WTC11 (cell line): ENCODE measurements at regions not wholly inside any gene's neighbourhood (a gene's known extent, or its start where the extent isn't known, plus 50 kb on each side); places are given as distances from the start of the nearest gene placed in this dataset.

Experiments
- ATF3 ChIP-seq: sonication (generic); formaldehyde crosslinking; conservative IDR thresholded peaks from 2 replicates; pipeline ENCODE4 v1.8.1; 2022; ENCODE audit warnings: mild to moderate bottlenecking, missing genetic modification reagents
- ETV6 ChIP-seq: sonication (generic); formaldehyde crosslinking; IDR thresholded peaks from 2 replicates; pipeline ENCODE4 v1.8.1; 2022; ENCODE audit warnings: mild to moderate bottlenecking, missing genetic modification reagents
- FOXP4 ChIP-seq: sonication (generic); formaldehyde crosslinking; IDR thresholded peaks from 2 replicates; pipeline ENCODE4 v1.8.0; 2022; ENCODE audit warnings: mild to moderate bottlenecking, missing genetic modification reagents
- JUN ChIP-seq: sonication (generic); formaldehyde crosslinking; IDR thresholded peaks from 2 replicates; pipeline ENCODE4 v1.8.0; 2023; ENCODE audit warnings: mild to moderate bottlenecking, missing genetic modification reagents
- MAX ChIP-seq: sonication (generic); formaldehyde crosslinking; IDR thresholded peaks from 2 replicates; pipeline ENCODE4 v1.8.0; 2022; ENCODE audit warnings: mild to moderate bottlenecking, missing genetic modification reagents
- MLX ChIP-seq: sonication (generic); formaldehyde crosslinking; IDR thresholded peaks from 2 replicates; pipeline ENCODE4 v1.8.1; 2023; ENCODE audit warnings: mild to moderate bottlenecking, missing genetic modification reagents, moderate library complexity
- MXD4 ChIP-seq: fragments of 250-450 bp; sonication (Bioruptor Pico); IDR thresholded peaks from 2 replicates; pipeline ENCODE4 v1.8.0; 2021; ENCODE audit warnings: mild to moderate bottlenecking, moderate library complexity, borderline replicate concordance
- NR1H2 ChIP-seq: sonication (generic); formaldehyde crosslinking; IDR thresholded peaks from 2 replicates; pipeline ENCODE4 v1.9.0; 2021; ENCODE audit warnings: mild to moderate bottlenecking, moderate library complexity, missing genetic modification reagents
- PREB ChIP-seq: sonication (generic); formaldehyde crosslinking; IDR thresholded peaks from 2 replicates; pipeline ENCODE4 v1.8.1; 2022; ENCODE audit warnings: mild to moderate bottlenecking, missing genetic modification reagents, moderate library complexity, borderline replicate concordance
- RELA ChIP-seq: sonication (generic); formaldehyde crosslinking; IDR thresholded peaks from 2 replicates; pipeline ENCODE4 v1.8.1; 2022; ENCODE audit warnings: missing genetic modification reagents, mild to moderate bottlenecking, borderline replicate concordance
- TF ChIP-seq, protein P1 (sequence below): fragments of 200-600 bp; IDR thresholded peaks from 2 replicates; pipeline ENCODE4 v1.8.0; 2022; ENCODE audit warnings: antibody characterized with exemption
- TF ChIP-seq, protein P2 (sequence below): sonication (generic); formaldehyde crosslinking; IDR thresholded peaks from 2 replicates; pipeline ENCODE4 v1.8.1; 2022; ENCODE audit warnings: low read depth, mild to moderate bottlenecking, moderate library complexity, missing genetic modification reagents, borderline replicate concordance

DNA sequence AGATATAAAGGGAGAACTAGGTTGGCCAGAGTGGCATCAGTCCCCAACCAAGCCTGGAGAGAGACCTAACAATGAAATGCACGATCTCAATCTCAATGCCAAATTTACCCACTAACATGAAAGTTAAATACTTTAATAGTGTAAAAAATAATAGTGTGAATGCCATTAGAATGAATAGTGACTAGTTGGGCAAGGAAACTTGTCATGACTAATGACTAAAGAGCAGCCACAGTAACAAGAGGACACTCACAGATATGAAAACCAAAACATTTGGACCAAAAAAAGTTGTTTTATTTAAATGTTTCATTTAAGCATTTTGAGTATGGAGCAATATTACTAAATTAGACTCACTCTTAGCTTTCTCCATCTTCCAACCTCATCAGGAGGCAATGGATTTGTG is 1853.8 kb downstream of the EFNA5 start:
- TF ChIP-seq MXD4 (CRISPR knock-in tag) (no peak), NR1H2 (CRISPR knock-in tag) (no peak), PREB (no peak), ATF3 (no peak), ETV6 (no peak), FOXP4 (CRISPR knock-in tag) (no peak), MAX (CRISPR knock-in tag) (no peak), MLX (CRISPR knock-in tag) (no peak), JUN (CRISPR knock-in tag) (no peak), RELA (CRISPR knock-in tag) (no peak)
- TF ChIP-seq, protein P1, sequence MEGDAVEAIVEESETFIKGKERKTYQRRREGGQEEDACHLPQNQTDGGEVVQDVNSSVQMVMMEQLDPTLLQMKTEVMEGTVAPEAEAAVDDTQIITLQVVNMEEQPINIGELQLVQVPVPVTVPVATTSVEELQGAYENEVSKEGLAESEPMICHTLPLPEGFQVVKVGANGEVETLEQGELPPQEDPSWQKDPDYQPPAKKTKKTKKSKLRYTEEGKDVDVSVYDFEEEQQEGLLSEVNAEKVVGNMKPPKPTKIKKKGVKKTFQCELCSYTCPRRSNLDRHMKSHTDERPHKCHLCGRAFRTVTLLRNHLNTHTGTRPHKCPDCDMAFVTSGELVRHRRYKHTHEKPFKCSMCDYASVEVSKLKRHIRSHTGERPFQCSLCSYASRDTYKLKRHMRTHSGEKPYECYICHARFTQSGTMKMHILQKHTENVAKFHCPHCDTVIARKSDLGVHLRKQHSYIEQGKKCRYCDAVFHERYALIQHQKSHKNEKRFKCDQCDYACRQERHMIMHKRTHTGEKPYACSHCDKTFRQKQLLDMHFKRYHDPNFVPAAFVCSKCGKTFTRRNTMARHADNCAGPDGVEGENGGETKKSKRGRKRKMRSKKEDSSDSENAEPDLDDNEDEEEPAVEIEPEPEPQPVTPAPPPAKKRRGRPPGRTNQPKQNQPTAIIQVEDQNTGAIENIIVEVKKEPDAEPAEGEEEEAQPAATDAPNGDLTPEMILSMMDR = no peak
- TF ChIP-seq, protein P2, sequence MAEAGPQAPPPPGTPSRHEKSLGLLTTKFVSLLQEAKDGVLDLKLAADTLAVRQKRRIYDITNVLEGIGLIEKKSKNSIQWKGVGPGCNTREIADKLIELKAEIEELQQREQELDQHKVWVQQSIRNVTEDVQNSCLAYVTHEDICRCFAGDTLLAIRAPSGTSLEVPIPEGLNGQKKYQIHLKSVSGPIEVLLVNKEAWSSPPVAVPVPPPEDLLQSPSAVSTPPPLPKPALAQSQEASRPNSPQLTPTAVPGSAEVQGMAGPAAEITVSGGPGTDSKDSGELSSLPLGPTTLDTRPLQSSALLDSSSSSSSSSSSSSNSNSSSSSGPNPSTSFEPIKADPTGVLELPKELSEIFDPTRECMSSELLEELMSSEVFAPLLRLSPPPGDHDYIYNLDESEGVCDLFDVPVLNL (CRISPR knock-in tag) = no peak
